A549 (cell line): ENCODE measurements at regions not wholly inside any gene's neighbourhood (a gene's known extent, or its start where the extent isn't known, plus 50 kb on each side); places are given as distances from the start of the nearest gene placed in this dataset.
"Not testable (repeated sequence)": the region's sequence is repeated elsewhere in the genome, so short reads cannot be mapped to it uniquely, and the experiment has no call there.

Experiments used
- ATAC-seq, 2 experiments: fragments of 200-7000 bp in 1 of 2; fragments of >200 bp in 1 of 2; cut with Nextera tagmentation in 1 of 2; cut with Tn5 transposase in 1 of 2; 3 replicates each; pipeline versions ENCODE4 v1.8.0 to v1.9.1; 2018 to 2020; ENCODE audit warnings: mild to moderate bottlenecking in 1 of 2, moderate library complexity in 1 of 2
- CTCF ChIA-PET: fragments of 300-600 bp; sonication (Branson Sonifier 250); formaldehyde crosslinking; extraction: SDS; loops from one replicate; lab custom pipeline; 2021; ENCODE audit warnings: antibody characterized with exemption, inconsistent platforms; lab: Yijun Ruan, JAX
- POLR2A ChIA-PET: fragments of 350-600 bp; formaldehyde crosslinking; extraction: SDS; loops from one replicate; lab custom pipeline; 2021; ENCODE audit warnings: antibody characterized with exemption, inconsistent platforms; lab: Yijun Ruan, JAX
- DNase-seq, 2 experiments: peaks; one replicate each; pipeline versions ENCODE4 v3.0.0 to v3.0.0-alpha.2; 2011 to 2016; ENCODE audit warnings: low read depth in 1 of 2, low spot score in 1 of 2
- FAIRE-seq: peaks from 2 replicates; lab custom pipeline; 2011; peaks lifted over from hg19 to GRCh38; lab: Jason Lieb, UNC
- H3K27ac ChIP-seq, 2 experiments: fragments of >200 bp; sonication (Bioruptor Twin); formaldehyde crosslinking; 3 replicates each; pipeline ENCODE4 v1.5.1; 2016 to 2017
- H3K4me1 ChIP-seq: fragments of >200 bp; sonication (Bioruptor Twin); formaldehyde crosslinking; 3 replicates; pipeline ENCODE4 v1.6.1; 2016
- H3K4me2 ChIP-seq: fragments of >200 bp; sonication (Bioruptor Twin); formaldehyde crosslinking; 3 replicates; pipeline ENCODE4 v1.6.1; 2016
- H3K4me3 ChIP-seq: fragments of >200 bp; sonication (Bioruptor Twin); formaldehyde crosslinking; 3 replicates; pipeline ENCODE4 v1.5.1; 2016
- H3K9me3 ChIP-seq: fragments of >200 bp; sonication (Bioruptor Twin); formaldehyde crosslinking; 3 replicates; pipeline ENCODE4 v1.6.1; 2016
- BHLHE40 ChIP-seq: IDR thresholded peaks from 2 replicates; pipeline ENCODE4 v1.6.1; 2012; ENCODE audit warnings: low read depth, low read length, inconsistent platforms
- CBX8 ChIP-seq: fragments of 200-600 bp; sonication (generic); IDR thresholded peaks from 2 replicates; pipeline ENCODE4 v1.6.1; 2016
- CEBPB ChIP-seq, 2 experiments: fragments of >200 bp in 1 of 2; sonication (Bioruptor Twin) in 1 of 2; formaldehyde crosslinking in 1 of 2; IDR thresholded peaks; 2 replicates each; pipeline ENCODE4 v1.6.1; 2012 to 2016
- CHD2 ChIP-seq: fragments of 150-350 bp; IDR thresholded peaks from 2 replicates; pipeline ENCODE4 v1.6.1; 2014; ENCODE audit warnings: low read length; ENCODE audit not compliant: partially characterized antibody
- FOSB ChIP-seq: fragments of 250-450 bp; sonication (Bioruptor Pico); IDR thresholded peaks from 2 replicates; pipeline ENCODE4 v1.5.0; 2020; ENCODE audit warnings: mild to moderate bottlenecking, moderate library complexity
- FOXS1 ChIP-seq: fragments of 250-450 bp; sonication (Bioruptor Pico); IDR thresholded peaks from 2 replicates; pipeline ENCODE4 v1.5.0; 2020; ENCODE audit warnings: mild to moderate bottlenecking, moderate library complexity
- GATA3 ChIP-seq: IDR thresholded peaks from 2 replicates; pipeline ENCODE4 v1.6.1; 2012; ENCODE audit warnings: borderline replicate concordance
- HOXB13 ChIP-seq: fragments of 250-450 bp; sonication (Bioruptor Pico); IDR thresholded peaks from 2 replicates; pipeline ENCODE4 v1.5.0; 2020; ENCODE audit warnings: low read depth, mild to moderate bottlenecking, moderate library complexity
- HOXB5 ChIP-seq: fragments of 250-450 bp; sonication (Bioruptor Pico); IDR thresholded peaks from 2 replicates; pipeline ENCODE4 v1.5.0; 2020; ENCODE audit warnings: mild to moderate bottlenecking, moderate library complexity
- JUNB ChIP-seq: fragments of >200 bp; sonication (Bioruptor Twin); formaldehyde crosslinking; IDR thresholded peaks from 2 replicates; pipeline ENCODE4 v1.6.1; 2016
- KDM1A ChIP-seq: fragments of 200-600 bp; sonication (generic); IDR thresholded peaks from 2 replicates; pipeline ENCODE4 v1.6.1; 2016; ENCODE audit warnings: low read depth, mild to moderate bottlenecking
- NFE2L2 ChIP-seq: fragments of 150-350 bp; conservative IDR thresholded peaks from 2 replicates; pipeline ENCODE4 v1.6.1; 2014; ENCODE audit warnings: low read length
- NR3C1 ChIP-seq: fragments of >200 bp; sonication (Bioruptor Twin); formaldehyde crosslinking; IDR thresholded peaks from 3 replicates; pipeline ENCODE4 v1.6.1; 2017
- RARB ChIP-seq: fragments of 250-450 bp; sonication (Bioruptor Pico); IDR thresholded peaks from 2 replicates; pipeline ENCODE4 v1.8.0; 2021; ENCODE audit warnings: mild to moderate bottlenecking, moderate library complexity
- SMC3 ChIP-seq: fragments of >200 bp; sonication (Bioruptor Twin); formaldehyde crosslinking; IDR thresholded peaks from 3 replicates; pipeline ENCODE4 v1.6.1; 2018; ENCODE audit warnings: inconsistent platforms
- USF2 ChIP-seq: fragments of 450-650 bp; IDR thresholded peaks from 2 replicates; pipeline ENCODE4 v1.6.1; 2014; ENCODE audit warnings: antibody characterized with exemption
- ZC3H11A ChIP-seq: fragments of 450-650 bp; IDR thresholded peaks from 2 replicates; pipeline ENCODE4 v1.6.1; 2014; ENCODE audit warnings: antibody characterized with exemption, mild to moderate bottlenecking
- ZFP36 ChIP-seq: fragments of 450-650 bp; IDR thresholded peaks from 2 replicates; pipeline ENCODE4 v1.6.1; 2014; ENCODE audit warnings: borderline replicate concordance; ENCODE audit not compliant: partially characterized antibody
- ZNF302 ChIP-seq: fragments of 250-450 bp; sonication (Bioruptor Pico); IDR thresholded peaks from 2 replicates; pipeline ENCODE4 v1.9.0; 2021; ENCODE audit warnings: inconsistent platforms, mild to moderate bottlenecking, moderate library complexity
- ZSCAN20 ChIP-seq: fragments of 250-450 bp; sonication (Bioruptor Pico); IDR thresholded peaks from 2 replicates; pipeline ENCODE4 v1.8.0; 2022; ENCODE audit warnings: mild to moderate bottlenecking, moderate library complexity
- WGBS: methylation state at CpG from one replicate; pipeline ENCODE4 v1.1.6; 2017; ENCODE audit errors: missing lambda C conversion rate; 5-methylcytosine and 5-hydroxymethylcytosine counted together

- TF ChIP-seq USF2, result no peak
- no peak for TF ChIP-seq BHLHE40
- no peak for TF ChIP-seq ZFP36
These were observed 214.6 kb downstream of the DUSP10 start (continued) for GRCh38 chr1:221527302-221527701.

GRCh38 chr1:221527886-221528624 lies 213.8 kb downstream of the DUSP10 start:
- Histone ChIP-seq H3K9me3 (no peaks in the 10 kb centered on the region), H3K4me2 (no peak overlapping the region)
- no peak for DNase-seq
- POLR2A ChIA-PET, result no interaction called here
- TF ChIP-seq ZNF302, result no peak
- TF ChIP-seq, all 56 proteins: peak for 0
- ATAC-seq (no peak), FAIRE-seq (no peak)
- 29% methylated on average over 3 of the region's 3 CpGs for WGBS
- Histone ChIP-seq H3K4me3 (no peak overlapping the region), H3K4me1 (no peaks in the 10 kb centered on the region), H3K27ac (no peak overlapping the region)
- CTCF ChIA-PET, result interaction anchor here (1.3 kb wide), 1 partner anchor 17 kb away, joined by 3 read pairs; no protein-coding TSS in a partner anchor

GRCh38 chr1:221530159-221530558 lies 211.7 kb downstream of the DUSP10 start:
- WGBS, result 45% methylated on average over 1 of the region's 1 CpG
- H3K27ac ChIP-seq, H3K4me2 ChIP-seq, FAIRE-seq, H3K9me3 ChIP-seq, DNase-seq, ATAC-seq, H3K4me3 ChIP-seq, POLR2A ChIA-PET, H3K4me1 ChIP-seq: not testable (repeated sequence)
- peak; percentile 60 for TF ChIP-seq ZC3H11A
- CTCF ChIA-PET, result interaction anchor here (0.6 kb wide), 1 partner anchor 10 kb away, joined by 3 read pairs; no protein-coding TSS in a partner anchor

GRCh38 chr1:221530791-221531190 lies 211.1 kb downstream of the DUSP10 start:
- Histone ChIP-seq H3K27ac (no peak overlapping the region), H3K4me2 (no peak overlapping the region), H3K4me3 (no peak overlapping the region), H3K4me1 (no peaks in the 10 kb centered on the region), H3K9me3 (no peaks in the 10 kb centered on the region)
- no peak for ATAC-seq
- DNase-seq, result no peak
- ChIA-PET CTCF (interaction anchor here (0.6 kb wide), 1 partner anchor 9 kb away, joined by 3 read pairs; no protein-coding TSS in a partner anchor), POLR2A (no interaction called here)
- TF ChIP-seq HOXB5 (CRISPR knock-in tag), result no peak
- TF ChIP-seq JUNB, result no peak
- no peak for TF ChIP-seq CEBPB (IDR thresholded peaks at IDR 0.05)
- no peak for TF ChIP-seq CBX8
- TF ChIP-seq FOSB (CRISPR knock-in tag), result no peak
- no peak for TF ChIP-seq NR3C1
- no peak for TF ChIP-seq KDM1A
- no peak for TF ChIP-seq CHD2
- TF ChIP-seq ZSCAN20 (CRISPR knock-in tag), result no peak
- no peak for TF ChIP-seq FOXS1 (CRISPR knock-in tag)
- no peak for TF ChIP-seq ZNF302
- no peak for TF ChIP-seq RARB (CRISPR knock-in tag)
- no peak for TF ChIP-seq SMC3
- no peak for TF ChIP-seq NFE2L2
- TF ChIP-seq GATA3, result no peak
- TF ChIP-seq HOXB13 (CRISPR knock-in tag), result no peak
- no peak for FAIRE-seq
